ENCODE measurements at regions not wholly inside any gene's neighbourhood (a gene's known extent, or its start where the extent isn't known, plus 50 kb on each side); places are given as distances from the start of the nearest gene placed in this dataset.

GRCh38 chr15:38164061-38164460, 88.6 kb upstream of the SPRED1 start:
- DNase-seq (ENCODE audit: extremely low read depth, low read depth), result no peak

GRCh38 chr15:38164507-38164906, 88.1 kb upstream of the SPRED1 start:
- no peak for DNase-seq (ENCODE audit: extremely low read depth, low read depth)

- DNase-seq (ENCODE audit: extremely low read depth, low read depth), result no peak
Measured at GRCh38 chr15:38168467-38169070, 84.1 kb upstream of the SPRED1 start.

GRCh38 chr15:38171973-38172372, 80.7 kb upstream of the SPRED1 start:
- no peak for DNase-seq (ENCODE audit: extremely low read depth, low read depth)

- no peak for DNase-seq (ENCODE audit: extremely low read depth, low read depth)
Measured at GRCh38 chr15:38174691-38175090, 77.9 kb upstream of the SPRED1 start.

GRCh38 chr15:38176155-38176554, 76.5 kb upstream of the SPRED1 start:
- DNase-seq (ENCODE audit: extremely low read depth, low read depth), result no peak

- no peak for DNase-seq (ENCODE audit: extremely low read depth, low read depth)
Measured at GRCh38 chr15:38176691-38177090, 75.9 kb upstream of the SPRED1 start.

GRCh38 chr15:38182900-38183299, 69.7 kb upstream of the SPRED1 start:
- no peak for DNase-seq (ENCODE audit: extremely low read depth, low read depth)

GRCh38 chr15:38186507-38186906, 66.1 kb upstream of the SPRED1 start:
- no peak for DNase-seq (ENCODE audit: extremely low read depth, low read depth)

GRCh38 chr15:38187630-38188313, 64.9 kb upstream of the SPRED1 start:
- DNase-seq (ENCODE audit: extremely low read depth, low read depth), result no peak

GRCh38 chr15:38189671-38190295, 62.9 kb upstream of the SPRED1 start:
- DNase-seq (ENCODE audit: extremely low read depth, low read depth), result no peak

GRCh38 chr15:38190501-38190900, 62.1 kb upstream of the SPRED1 start:
- no peak for DNase-seq (ENCODE audit: extremely low read depth, low read depth)

GRCh38 chr15:38192496-38192895, 60.1 kb upstream of the SPRED1 start:
- no peak for DNase-seq (ENCODE audit: extremely low read depth, low read depth)

GRCh38 chr15:38193496-38193895, 59.1 kb upstream of the SPRED1 start:
- DNase-seq (ENCODE audit: extremely low read depth, low read depth), result no peak

- no peak for DNase-seq (ENCODE audit: extremely low read depth, low read depth)
Measured at GRCh38 chr15:38195191-38195901, 57.3 kb upstream of the SPRED1 start.

GRCh38 chr15:38196076-38196475, 56.6 kb upstream of the SPRED1 start:
- no peak for DNase-seq (ENCODE audit: extremely low read depth, low read depth)

GRCh38 chr15:38197553-38197952, 55.1 kb upstream of the SPRED1 start:
- DNase-seq (ENCODE audit: extremely low read depth, low read depth), result no peak

GRCh38 chr15:38201714-38202113, 50.9 kb upstream of the SPRED1 start:
- no peak for DNase-seq (ENCODE audit: extremely low read depth, low read depth)

GRCh38 chr15:38202361-38202760, 50.3 kb upstream of the SPRED1 start:
- DNase-seq (ENCODE audit: extremely low read depth, low read depth), result no peak

All from NCI-H460 (cell line).